ENCODE measurements at regions not wholly inside any gene's neighbourhood (a gene's known extent, or its start where the extent isn't known, plus 50 kb on each side); places are given as distances from the start of the nearest gene placed in this dataset.
"Not testable (repeated sequence)": the region's sequence is repeated elsewhere in the genome, so short reads cannot be mapped to it uniquely, and the experiment has no call there.

GRCh38 chr11:92002568-92002967, 222.1 kb upstream of the FAT3 start:
- intact Hi-C loops (cut with DNase I) = no loop called here
- ATAC-seq = no peak
- TF ChIP-seq POLR2A (IDR thresholded peaks at IDR 0.05) (no peak), CTCF (IDR thresholded peaks at IDR 0.05) (no peak)

GRCh38 chr11:91998481-91998880, 226.1 kb upstream of the FAT3 start:
- TF ChIP-seq POLR2A (IDR thresholded peaks at IDR 0.05) = no peak
- TF ChIP-seq CTCF (IDR thresholded peaks at IDR 0.05) = no peak
- intact Hi-C loops (cut with DNase I) = no loop called here
- no peak overlapping the region for H3K27ac ChIP-seq
- no peaks in the 10 kb centered on the region for H3K36me3 ChIP-seq
- no peak overlapping the region for H3K4me3 ChIP-seq
- no peaks in the 10 kb centered on the region for H3K9me3 ChIP-seq
- DNase-seq = no peak
- ATAC-seq = no peak
- no peaks in the 10 kb centered on the region for H3K4me1 ChIP-seq
- no peaks in the 10 kb centered on the region for H3K27me3 ChIP-seq
- WGBS (ENCODE audit: insufficient coverage, low coverage, low lambda C conversion rate, missing lambda C conversion rate) = 100% methylated on average over 2 of the region's 2 CpGs

More at GRCh38 chr11:92002568-92002967, 222.1 kb upstream of the FAT3 start:
- Histone ChIP-seq H3K4me3 (no peak overlapping the region), H3K27me3 (no peaks in the 10 kb centered on the region), H3K4me1 (no peaks in the 10 kb centered on the region), H3K9me3 (no peaks in the 10 kb centered on the region), H3K36me3 (no peaks in the 10 kb centered on the region), H3K27ac (no peak overlapping the region)
- no peak for DNase-seq

- H3K4me1 ChIP-seq = no peaks in the 10 kb centered on the region
- no peak for ATAC-seq
- no peaks in the 10 kb centered on the region for H3K9me3 ChIP-seq
- no peak for TF ChIP-seq POLR2A (IDR thresholded peaks at IDR 0.05)
- TF ChIP-seq CTCF (IDR thresholded peaks at IDR 0.05) = no peak
- H3K4me3 ChIP-seq = no peak overlapping the region
- H3K36me3 ChIP-seq = no peaks in the 10 kb centered on the region
- H3K27ac ChIP-seq = no peak overlapping the region
- intact Hi-C loops (cut with DNase I) = no loop called here
- no peaks in the 10 kb centered on the region for H3K27me3 ChIP-seq
- no peak for DNase-seq
- 78% methylated on average over 4 of the region's 6 CpGs for WGBS (ENCODE audit: insufficient coverage, low coverage, low lambda C conversion rate, missing lambda C conversion rate)
Observed at GRCh38 chr11:91997226-91997625, 227.4 kb upstream of the FAT3 start.

- intact Hi-C loops (cut with DNase I) = no loop called here
- no peaks in the 10 kb centered on the region for H3K36me3 ChIP-seq
- no peak for ATAC-seq
- TF ChIP-seq POLR2A (IDR thresholded peaks at IDR 0.05) = no peak
- no peak for TF ChIP-seq CTCF (IDR thresholded peaks at IDR 0.05)
- no peak overlapping the region for H3K27ac ChIP-seq
- H3K9me3 ChIP-seq = no peaks in the 10 kb centered on the region
- whole genome bisulfite sequencing (ENCODE audit: insufficient coverage, low coverage, low lambda C conversion rate, missing lambda C conversion rate) = 60% methylated on average over 1 of the region's 1 CpG
- no peak for DNase-seq
- no peak overlapping the region for H3K4me3 ChIP-seq
- H3K27me3 ChIP-seq = no peaks in the 10 kb centered on the region
- no peaks in the 10 kb centered on the region for H3K4me1 ChIP-seq
Observed at GRCh38 chr11:91996526-91996925, 228.1 kb upstream of the FAT3 start.

- H3K27me3 ChIP-seq; H3K4me3 ChIP-seq; DNase-seq; H3K27ac ChIP-seq; ATAC-seq; H3K9me3 ChIP-seq; intact Hi-C loops (cut with DNase I); H3K36me3 ChIP-seq; H3K4me1 ChIP-seq: not testable (repeated sequence)
Observed at GRCh38 chr11:91988443-91988842, 236.2 kb upstream of the FAT3 start.
